RWPE2 (cell line): ENCODE measurements at regions not wholly inside any gene's neighbourhood (a gene's known extent, or its start where the extent isn't known, plus 50 kb on each side); places are given as distances from the start of the nearest gene placed in this dataset.

Source experiments
- ATAC-seq: fragments of 200-7000 bp; cut with Tn5 transposase; 3 replicates; pipeline ENCODE4 v1.9.1; 2021; ENCODE audit warnings: low read depth
- DNase-seq: peaks from one replicate; pipeline ENCODE4 v3.0.0-alpha.2; 2020; ENCODE audit warnings: low spot score
- H3K27ac ChIP-seq: fragments of 450-650 bp; 2 replicates; pipeline ENCODE4 v1.5.1; 2017; ENCODE audit warnings: mild to moderate bottlenecking; ENCODE audit not compliant: poor library complexity, severe bottlenecking
- H3K27me3 ChIP-seq: fragments of 250-450 bp; sonication (Bioruptor Pico); 2 replicates; pipeline ENCODE4 v1.5.1; 2021; ENCODE audit warnings: mild to moderate bottlenecking, moderate library complexity; ENCODE audit not compliant: insufficient read depth, poor library complexity, severe bottlenecking
- H3K36me3 ChIP-seq: fragments of 250-450 bp; sonication (Bioruptor Pico); 2 replicates; pipeline ENCODE4 v1.5.1; 2020; ENCODE audit warnings: low read depth, mild to moderate bottlenecking, moderate library complexity
- H3K4me1 ChIP-seq: fragments of 250-450 bp; sonication (Bioruptor Pico); 2 replicates; pipeline ENCODE4 v1.5.1; 2021; ENCODE audit warnings: mild to moderate bottlenecking, moderate library complexity; ENCODE audit not compliant: insufficient read depth, poor library complexity, severe bottlenecking
- H3K4me3 ChIP-seq: fragments of 250-450 bp; sonication (Bioruptor Pico); 2 replicates; pipeline ENCODE4 v1.5.1; 2021; ENCODE audit warnings: mild to moderate bottlenecking, moderate library complexity; ENCODE audit not compliant: severe bottlenecking
- H3K9me3 ChIP-seq: fragments of 250-450 bp; sonication (Bioruptor Pico); 2 replicates; pipeline ENCODE4 v1.5.1; 2021; ENCODE audit warnings: mild to moderate bottlenecking, moderate library complexity; ENCODE audit not compliant: severe bottlenecking
- CTCF ChIP-seq: fragments of 450-650 bp; IDR thresholded peaks from one replicate; pipeline ENCODE4 v1.5.1; 2017; ENCODE audit warnings: mild to moderate bottlenecking, moderate library complexity; ENCODE audit not compliant: poor library complexity, severe bottlenecking

GRCh38 chr17:79285973-79286372 lies 211.3 kb downstream of the ENGASE start:
- H3K27ac ChIP-seq = no peak overlapping the region
- DNase-seq = no peak
- ATAC-seq = no peak
- peaks cover 60% of the 10 kb centered on the region for H3K27me3 ChIP-seq
- no peaks in the 10 kb centered on the region for H3K36me3 ChIP-seq
- no peaks in the 10 kb centered on the region for H3K4me1 ChIP-seq
- H3K4me3 ChIP-seq = no peak overlapping the region
- H3K9me3 ChIP-seq = no peaks in the 10 kb centered on the region
- TF ChIP-seq CTCF = no peak

GRCh38 chr17:79282294-79282693 lies 207.7 kb downstream of the ENGASE start:
- no peaks in the 10 kb centered on the region for H3K9me3 ChIP-seq
- TF ChIP-seq CTCF = no peak
- H3K4me1 ChIP-seq = no peaks in the 10 kb centered on the region
- no peaks in the 10 kb centered on the region for H3K36me3 ChIP-seq
- no peak overlapping the region for H3K27ac ChIP-seq
- ATAC-seq (no peak), DNase-seq (no peak)
- no peak overlapping the region for H3K4me3 ChIP-seq
- H3K27me3 ChIP-seq = peaks cover 52% of the 10 kb centered on the region

GRCh38 chr17:79281803-79282202 lies 207.2 kb downstream of the ENGASE start:
- ATAC-seq (no peak), DNase-seq (no peak)
- H3K36me3 ChIP-seq = no peaks in the 10 kb centered on the region
- H3K4me3 ChIP-seq = no peak overlapping the region
- no peak for TF ChIP-seq CTCF
- H3K27ac ChIP-seq = no peak overlapping the region
- H3K4me1 ChIP-seq = no peaks in the 10 kb centered on the region
- H3K9me3 ChIP-seq = no peaks in the 10 kb centered on the region
- peaks cover 47% of the 10 kb centered on the region for H3K27me3 ChIP-seq

- Histone ChIP-seq H3K4me3 (no peak overlapping the region), H3K36me3 (no peaks in the 10 kb centered on the region), H3K27me3 (peaks cover 39% of the 10 kb centered on the region), H3K27ac (no peak overlapping the region), H3K4me1 (no peaks in the 10 kb centered on the region), H3K9me3 (no peaks in the 10 kb centered on the region)
- DNase-seq = no peak
- TF ChIP-seq CTCF = no peak
- no peak for ATAC-seq
Observed at GRCh38 chr17:79280866-79281572, 206.4 kb downstream of the ENGASE start.

GRCh38 chr17:79280010-79280409 lies 205.4 kb downstream of the ENGASE start:
- no peak overlapping the region for H3K27ac ChIP-seq
- no peaks in the 10 kb centered on the region for H3K36me3 ChIP-seq
- H3K4me1 ChIP-seq = no peaks in the 10 kb centered on the region
- TF ChIP-seq CTCF = no peak
- H3K27me3 ChIP-seq = peaks cover 29% of the 10 kb centered on the region
- DNase-seq (no peak), ATAC-seq (no peak)
- H3K4me3 ChIP-seq = no peak overlapping the region
- no peaks in the 10 kb centered on the region for H3K9me3 ChIP-seq
